Tongue (tissue), 1 donor: ENCODE measurements at regions not wholly inside any gene's neighbourhood (a gene's known extent, or its start where the extent isn't known, plus 50 kb on each side); places are given as distances from the start of the nearest gene placed in this dataset.

Source experiments
- DNase-seq: peaks from one replicate; pipeline ENCODE4 v3.0.0-alpha.2; 2015

DNA sequence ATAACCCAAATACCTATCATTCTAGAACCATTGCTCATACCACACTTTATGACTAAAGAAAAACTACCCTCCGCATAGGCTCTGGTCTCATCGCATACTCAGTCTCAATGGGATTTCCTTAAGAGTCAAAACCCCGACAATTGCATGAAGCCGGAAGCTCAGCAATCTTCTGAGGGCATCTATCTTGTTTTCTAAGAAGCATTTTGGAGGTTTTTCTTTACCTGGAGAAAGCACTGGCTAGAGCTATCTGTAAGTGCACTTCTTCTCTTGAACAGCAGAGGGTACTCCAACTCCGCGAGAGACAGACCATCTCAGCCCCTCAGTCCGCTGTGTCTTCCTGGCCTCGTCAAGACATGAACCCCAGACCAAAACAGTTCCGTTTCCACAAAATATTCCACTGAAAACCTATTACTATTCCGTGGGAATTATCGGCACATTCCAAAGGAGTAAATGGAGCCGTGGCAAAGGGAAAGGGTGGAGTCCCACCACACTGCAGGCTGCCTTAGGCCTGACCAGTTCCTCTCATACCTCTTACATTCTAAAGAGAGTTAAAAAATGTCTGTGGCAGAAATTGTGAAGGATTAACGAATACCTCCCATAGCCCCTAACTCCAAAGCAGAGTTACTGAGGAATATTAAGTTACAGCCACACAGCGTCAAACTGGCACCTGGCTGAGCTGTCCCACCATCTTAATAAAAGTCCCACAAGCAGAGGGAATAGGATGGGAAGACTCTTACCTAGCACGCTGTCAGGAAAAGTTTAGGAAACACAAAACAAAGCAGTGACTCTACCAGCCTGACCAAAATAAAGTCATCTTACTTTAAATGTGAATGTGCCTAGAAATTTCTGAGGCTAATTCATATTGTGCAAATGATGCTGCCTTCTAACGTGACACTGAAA lies 325.6 kb upstream of the VRK2 start:
- DNase-seq: peak; percentile 74

DNA sequence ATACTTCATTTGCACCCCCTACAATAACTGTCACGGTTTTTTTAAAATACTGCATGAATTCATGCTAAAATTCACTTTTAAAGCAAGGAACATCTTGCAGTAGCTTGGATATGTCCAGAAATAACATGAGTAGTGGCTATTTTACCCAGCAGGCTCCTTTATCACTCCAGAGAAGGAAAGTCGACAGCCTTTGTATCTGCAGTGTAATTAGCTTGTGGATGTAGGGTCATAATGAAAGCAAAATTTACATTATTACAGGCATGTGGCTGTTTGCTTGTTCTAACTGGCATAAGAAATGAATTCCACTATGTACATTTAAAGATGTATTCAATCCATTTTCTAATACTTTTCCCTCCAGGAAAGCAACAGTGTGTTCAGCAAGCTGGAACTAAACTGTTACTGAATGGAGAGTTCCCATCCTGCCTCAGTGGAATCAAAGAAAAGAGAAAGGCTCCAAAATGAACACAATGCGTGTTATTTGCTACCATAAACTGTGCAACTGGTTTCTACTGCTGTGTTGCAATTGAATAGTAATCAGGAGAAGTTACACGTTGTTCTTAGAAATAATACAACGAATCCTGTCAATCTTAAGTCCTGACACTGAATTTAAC lies 321.2 kb upstream of the VRK2 start:
- DNase-seq: no peak

DNA sequence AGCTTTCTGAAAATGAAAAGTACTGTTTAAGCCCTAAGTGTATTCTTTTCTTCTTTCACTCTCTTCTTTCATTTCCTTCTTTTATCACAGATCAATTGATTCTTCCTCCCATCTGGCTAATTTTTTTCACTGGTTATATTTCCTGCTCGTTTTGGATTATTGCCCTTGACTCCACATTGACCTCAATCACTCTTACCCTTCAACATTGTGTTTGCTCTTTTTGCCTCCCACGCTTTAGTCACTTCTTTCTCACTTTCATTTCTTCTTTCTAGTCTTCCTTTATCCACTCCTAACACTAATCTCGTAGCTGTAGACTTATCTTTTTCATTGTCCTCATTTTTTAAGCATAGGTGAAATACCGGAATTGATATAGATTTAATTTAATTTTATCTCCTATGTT lies 320.3 kb upstream of the VRK2 start:
- DNase-seq: no peak

- no peak for DNase-seq
Observed at GRCh38 chr2:57728691-57729090, 317.9 kb upstream of the VRK2 start.

DNA sequence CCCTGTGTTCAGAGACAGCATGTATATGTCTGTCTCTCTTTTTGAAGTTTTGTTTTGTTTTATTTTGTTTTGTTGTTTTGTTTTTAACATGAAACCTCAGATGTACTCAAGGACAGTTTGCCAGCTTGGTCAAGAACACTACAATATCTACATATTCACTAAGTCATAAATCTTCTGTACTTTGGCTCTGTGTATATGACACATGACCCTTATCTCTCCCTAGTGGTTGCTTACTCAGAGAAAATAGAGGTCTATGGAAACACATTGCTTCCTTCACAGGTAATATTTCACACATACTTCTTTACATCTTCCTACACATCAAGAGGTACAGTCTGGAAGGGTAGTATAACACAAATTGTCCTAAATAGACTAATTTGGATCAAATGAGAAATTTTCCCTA lies 312.6 kb upstream of the VRK2 start:
- DNase-seq: no peak

- no peak for DNase-seq
Observed at GRCh38 chr2:57740891-57741290, 305.7 kb upstream of the VRK2 start.

GRCh38 chr2:57753636-57754035 lies 293.0 kb upstream of the VRK2 start:
- DNase-seq: no peak

- DNase-seq: no peak
Observed at GRCh38 chr2:57758686-57759085, 287.9 kb upstream of the VRK2 start.

DNA sequence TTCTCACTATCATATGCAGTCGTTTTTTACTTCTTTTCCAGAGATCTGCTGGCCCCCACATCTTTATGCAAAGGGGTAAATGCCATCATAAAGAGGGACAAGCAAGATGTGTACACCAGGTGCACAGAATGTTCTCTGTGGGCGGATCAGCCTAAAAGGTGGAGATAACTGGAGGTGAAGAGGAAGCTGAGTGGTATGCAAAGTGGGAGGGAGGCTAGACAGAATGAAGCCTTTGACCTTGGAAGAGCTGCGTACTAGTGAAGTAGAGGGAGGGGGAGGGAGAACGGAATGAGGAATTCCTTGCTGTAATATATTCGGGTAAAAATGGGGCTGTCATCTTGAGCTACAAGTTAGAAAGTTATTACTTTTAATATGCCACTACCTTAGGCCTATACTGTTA lies 287.5 kb upstream of the VRK2 start:
- no peak for DNase-seq

DNA sequence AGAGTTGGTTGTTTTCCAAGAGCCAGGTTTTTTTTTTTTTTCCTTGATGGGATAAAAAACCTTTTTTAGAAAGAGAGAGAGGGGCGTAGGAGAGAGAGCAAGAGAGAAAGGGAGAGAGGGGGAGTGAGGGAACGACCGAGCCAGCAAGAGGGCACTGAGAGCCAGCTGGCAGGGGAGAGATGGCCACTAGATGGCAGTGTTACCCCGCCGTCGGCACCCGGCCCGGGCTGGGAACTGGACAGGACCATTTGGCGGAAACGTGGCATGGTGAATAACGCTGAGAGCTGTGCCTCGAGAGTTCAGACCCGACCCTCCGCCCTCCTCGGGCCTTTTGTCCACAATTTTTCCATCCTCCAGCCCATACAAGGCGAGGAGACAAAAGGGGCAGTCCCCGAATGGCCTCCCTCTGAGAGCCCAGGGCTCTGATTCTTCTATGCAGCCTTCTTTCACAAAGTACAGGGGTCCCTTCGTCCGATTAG lies 286.7 kb upstream of the VRK2 start:
- peak; percentile 91 for DNase-seq

DNA sequence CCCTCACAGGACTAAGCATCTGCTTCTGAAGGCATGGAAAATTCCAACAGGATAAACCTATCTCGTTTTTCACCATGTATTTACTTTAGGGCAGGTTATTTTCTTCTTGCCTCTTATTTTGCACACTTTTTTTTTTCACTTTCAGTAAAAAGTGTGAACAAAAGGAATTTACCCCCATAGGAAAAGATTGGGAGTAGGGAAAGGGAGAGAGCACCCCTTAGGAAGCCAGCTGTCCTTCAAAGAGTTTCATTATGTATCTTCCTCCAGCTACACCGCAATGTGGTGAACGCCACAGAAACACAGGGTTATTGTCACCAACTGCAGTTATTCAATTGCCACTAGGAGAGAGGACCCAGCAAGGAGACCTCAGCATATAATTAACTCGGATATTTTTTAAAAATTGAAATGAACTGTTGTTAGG lies 286.2 kb upstream of the VRK2 start:
- DNase-seq: no peak

DNA sequence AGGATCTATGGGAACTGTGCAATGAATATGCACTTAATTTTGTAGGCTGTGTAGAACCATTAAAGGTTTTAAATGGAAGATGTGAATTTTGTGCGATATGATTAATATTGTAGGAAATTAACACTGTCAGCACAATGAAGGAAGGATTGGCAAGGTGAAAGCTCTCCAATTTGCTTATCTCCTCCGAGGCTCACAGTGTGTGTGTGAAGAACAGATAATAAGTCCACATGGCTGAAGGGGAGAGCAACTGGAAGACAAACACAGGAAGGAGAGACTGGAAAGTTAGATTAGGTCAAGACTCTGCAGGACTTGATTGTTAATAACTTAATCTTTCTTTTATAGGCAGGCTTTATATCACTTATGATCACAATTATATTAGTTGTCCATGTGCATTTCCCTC lies 269.7 kb upstream of the VRK2 start:
- DNase-seq: no peak

GRCh38 chr2:57782587-57782986 lies 264.0 kb upstream of the VRK2 start:
- no peak for DNase-seq

- no peak for DNase-seq
Observed at GRCh38 chr2:57793310-57793709, 253.3 kb upstream of the VRK2 start.

- no peak for DNase-seq
Observed at GRCh38 chr2:57796527-57796926, 250.1 kb upstream of the VRK2 start.

- no peak for DNase-seq
Observed at GRCh38 chr2:57798346-57798745, 248.3 kb upstream of the VRK2 start.

GRCh38 chr2:57802243-57802642 lies 244.4 kb upstream of the VRK2 start:
- DNase-seq: no peak

- no peak for DNase-seq
Observed at GRCh38 chr2:57804971-57805370, 241.6 kb upstream of the VRK2 start.

- no peak for DNase-seq
Observed at GRCh38 chr2:57806449-57806968, 240.1 kb upstream of the VRK2 start.

- DNase-seq: no peak
Observed at GRCh38 chr2:57809230-57809629, 237.4 kb upstream of the VRK2 start.

DNA sequence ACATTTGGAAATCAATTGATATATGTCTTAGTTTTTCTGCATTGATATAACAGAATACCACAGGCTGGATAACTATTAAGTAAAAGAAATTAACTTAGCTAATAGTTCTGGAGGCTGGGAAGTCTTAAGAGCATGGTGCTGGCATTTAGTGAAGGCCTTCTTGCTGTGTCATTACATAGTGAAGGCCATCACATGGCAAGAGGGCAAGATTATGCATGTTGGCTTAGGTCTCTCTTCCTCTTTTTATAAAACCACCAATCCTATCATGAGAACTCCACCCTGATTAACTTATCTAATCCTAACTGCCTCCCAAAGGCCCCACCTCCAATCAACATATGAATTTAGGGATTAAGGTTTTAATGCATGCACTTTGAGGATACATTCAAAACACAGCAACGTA lies 225.5 kb upstream of the VRK2 start:
- no peak for DNase-seq

- no peak for DNase-seq
Observed at GRCh38 chr2:57828221-57828620, 218.4 kb upstream of the VRK2 start.

DNA sequence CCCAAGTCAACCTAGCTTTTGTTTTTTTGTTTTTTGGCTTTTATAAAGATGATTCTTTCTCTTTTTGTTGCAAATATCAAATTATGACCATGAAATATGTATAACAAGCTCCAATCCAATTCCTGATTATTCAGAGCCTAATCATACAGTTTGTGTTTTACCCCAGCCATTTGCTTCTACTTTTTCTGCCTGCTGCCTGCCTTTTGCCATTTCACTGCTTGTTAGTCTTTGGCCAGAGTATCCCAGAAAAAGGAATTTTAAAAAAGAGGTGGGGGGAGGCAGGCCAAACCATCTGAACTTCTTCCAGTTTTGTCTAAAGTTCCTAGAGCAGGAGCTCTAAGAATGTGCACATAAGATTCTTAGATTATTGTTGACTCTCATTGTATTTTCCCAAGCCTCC lies 211.9 kb upstream of the VRK2 start:
- DNase-seq: no peak

GRCh38 chr2:57842531-57842930 lies 204.1 kb upstream of the VRK2 start:
- no peak for DNase-seq
